Glutamatergic neuron (in vitro differentiated cells): ENCODE measurements at regions not wholly inside any gene's neighbourhood (a gene's known extent, or its start where the extent isn't known, plus 50 kb on each side); places are given as distances from the start of the nearest gene placed in this dataset.
"Not testable (repeated sequence)": the region's sequence is repeated elsewhere in the genome, so short reads cannot be mapped to it uniquely, and the experiment has no call there.

Source experiments
- DNase-seq: peaks from one replicate; pipeline ENCODE4 v3.0.0; 2022
- H3K27ac Mint-ChIP-seq: one replicate; pipeline ENCODE4 v1.8.0; 2020; ENCODE audit warnings: mild to moderate bottlenecking, mixed read lengths, inconsistent platforms; ENCODE audit not compliant: unreplicated experiment
- H3K27me3 Mint-ChIP-seq: one replicate; pipeline ENCODE4 v1.8.0; 2020; ENCODE audit warnings: mild to moderate bottlenecking, moderate library complexity, mixed read lengths, inconsistent platforms; ENCODE audit not compliant: unreplicated experiment
- H3K36me3 Mint-ChIP-seq: one replicate; pipeline ENCODE4 v1.8.0; 2020; ENCODE audit warnings: mild to moderate bottlenecking, mixed read lengths, inconsistent platforms; ENCODE audit not compliant: unreplicated experiment
- H3K4me1 Mint-ChIP-seq: one replicate; pipeline ENCODE4 v1.8.0; 2020; ENCODE audit warnings: mild to moderate bottlenecking, low read depth, mixed read lengths, inconsistent platforms; ENCODE audit not compliant: unreplicated experiment
- H3K4me3 Mint-ChIP-seq: one replicate; pipeline ENCODE4 v1.8.0; 2020; ENCODE audit warnings: mild to moderate bottlenecking, mixed read lengths, inconsistent platforms; ENCODE audit not compliant: unreplicated experiment
- H3K9me3 Mint-ChIP-seq: one replicate; pipeline ENCODE4 v1.8.0; 2020; ENCODE audit warnings: mild to moderate bottlenecking, moderate library complexity, mixed read lengths, inconsistent platforms; ENCODE audit not compliant: unreplicated experiment
- CTCF ChIP-seq: fragments of 200-600 bp; sonication (generic); IDR thresholded peaks from one replicate; pipeline ENCODE4 v1.5.0; 2021; ENCODE audit not compliant: partially characterized antibody, unreplicated experiment

- H3K27ac Mint-ChIP-seq: no peak overlapping the region
- no peaks in the 10 kb centered on the region for H3K27me3 Mint-ChIP-seq
- DNase-seq: no peak
- H3K4me3 Mint-ChIP-seq: no peak overlapping the region
- no peaks in the 10 kb centered on the region for H3K36me3 Mint-ChIP-seq
- no peaks in the 10 kb centered on the region for H3K4me1 Mint-ChIP-seq
- TF ChIP-seq CTCF: no peak
- no peaks in the 10 kb centered on the region for H3K9me3 Mint-ChIP-seq
These were observed 125.0 kb upstream of the NPY start for GRCh38 chr7:24158975-24159374.

GRCh38 chr7:24164401-24164800 is 119.6 kb upstream of the NPY start:
- Mint-ChIP-seq H3K4me3 (no peak overlapping the region), H3K4me1 (no peaks in the 10 kb centered on the region), H3K36me3 (peaks cover 11% of the 10 kb centered on the region), H3K27ac (no peak overlapping the region), H3K27me3 (peaks cover 3% of the 10 kb centered on the region), H3K9me3 (peaks cover 3% of the 10 kb centered on the region)
- DNase-seq: no peak
- no peak for TF ChIP-seq CTCF

- DNase-seq: no peak
- H3K27me3 Mint-ChIP-seq: peaks cover 3% of the 10 kb centered on the region
- H3K4me1 Mint-ChIP-seq: peaks cover 3% of the 10 kb centered on the region
- H3K4me3 Mint-ChIP-seq: no peak overlapping the region
- H3K36me3 Mint-ChIP-seq: peaks cover 10% of the 10 kb centered on the region
- TF ChIP-seq CTCF: no peak
- peaks cover 4% of the 10 kb centered on the region for H3K9me3 Mint-ChIP-seq
- H3K27ac Mint-ChIP-seq: no peak overlapping the region
These were observed 114.8 kb upstream of the NPY start for GRCh38 chr7:24169077-24169624.

GRCh38 chr7:24171951-24172350 is 112.0 kb upstream of the NPY start:
- not testable (repeated sequence) for H3K9me3 Mint-ChIP-seq, H3K4me3 Mint-ChIP-seq, DNase-seq, H3K27ac Mint-ChIP-seq, H3K27me3 Mint-ChIP-seq, H3K4me1 Mint-ChIP-seq, H3K36me3 Mint-ChIP-seq

GRCh38 chr7:24172856-24173255 is 111.1 kb upstream of the NPY start:
- TF ChIP-seq CTCF: no peak
- Mint-ChIP-seq H3K9me3 (peaks cover 1% of the 10 kb centered on the region), H3K36me3 (no peaks in the 10 kb centered on the region), H3K4me1 (peaks cover 3% of the 10 kb centered on the region), H3K4me3 (no peak overlapping the region), H3K27me3 (no peaks in the 10 kb centered on the region), H3K27ac (no peak overlapping the region)
- DNase-seq: peak; percentile 15
